ENCODE measurements at regions not wholly inside any gene's neighbourhood (a gene's known extent, or its start where the extent isn't known, plus 50 kb on each side); places are given as distances from the start of the nearest gene placed in this dataset.

- no peak for ATAC-seq
- TF ChIP-seq PPARA (CRISPR knock-in tag; IDR thresholded peaks at IDR 0.05; ENCODE audit: borderline replicate concordance), result no peak
- no peak for TF ChIP-seq SNAI2 (CRISPR knock-in tag; IDR thresholded peaks at IDR 0.05)
- no peak for TF ChIP-seq ZFP30 (CRISPR knock-in tag; IDR thresholded peaks at IDR 0.05)
- TF ChIP-seq ZNF70 (CRISPR knock-in tag; IDR thresholded peaks at IDR 0.05), result no peak
- no peak for TF ChIP-seq TOX (CRISPR knock-in tag; IDR thresholded peaks at IDR 0.05; ENCODE audit: borderline replicate concordance)
- TF ChIP-seq PATZ1 (CRISPR knock-in tag; IDR thresholded peaks at IDR 0.05; ENCODE audit: borderline replicate concordance), result no peak
- TF ChIP-seq OSR1 (CRISPR knock-in tag; IDR thresholded peaks at IDR 0.05), result no peak
- TF ChIP-seq ZC3H10 (CRISPR knock-in tag; IDR thresholded peaks at IDR 0.05), result no peak
- no peak for TF ChIP-seq ISL1 (CRISPR knock-in tag; IDR thresholded peaks at IDR 0.05)
- no peak for TF ChIP-seq CSDC2 (CRISPR knock-in tag; IDR thresholded peaks at IDR 0.05)
- no peak for TF ChIP-seq ZNF565 (CRISPR knock-in tag; conservative IDR thresholded peaks at IDR 0.05; ENCODE audit: low read depth)
- TF ChIP-seq BACH2 (CRISPR knock-in tag; IDR thresholded peaks at IDR 0.05; ENCODE audit: borderline replicate concordance), result no peak
- TF ChIP-seq ARNTL (CRISPR knock-in tag; IDR thresholded peaks at IDR 0.05; ENCODE audit: borderline replicate concordance, low read depth), result no peak
- no peak for TF ChIP-seq CSRNP3 (CRISPR knock-in tag; IDR thresholded peaks at IDR 0.05)
These were observed 104.9 kb upstream of the MGAT5 start for GRCh38 chr2:134148843-134149472.

GRCh38 chr2:134149904-134150303 is 104.0 kb upstream of the MGAT5 start:
- TF ChIP-seq ZC3H10 (CRISPR knock-in tag; IDR thresholded peaks at IDR 0.05) (no peak), RARB (CRISPR knock-in tag; IDR thresholded peaks at IDR 0.05) (no peak), ZNF70 (CRISPR knock-in tag; IDR thresholded peaks at IDR 0.05) (no peak), ZNF565 (CRISPR knock-in tag; conservative IDR thresholded peaks at IDR 0.05; ENCODE audit: low read depth) (no peak), CSRNP3 (CRISPR knock-in tag; IDR thresholded peaks at IDR 0.05) (no peak), ZFP3 (CRISPR knock-in tag; IDR thresholded peaks at IDR 0.05) (no peak), GLIS3 (CRISPR knock-in tag; IDR thresholded peaks at IDR 0.05) (no peak), TSHZ2 (CRISPR knock-in tag; IDR thresholded peaks at IDR 0.05) (no peak), PPARA (CRISPR knock-in tag; IDR thresholded peaks at IDR 0.05; ENCODE audit: borderline replicate concordance) (no peak), PATZ1 (CRISPR knock-in tag; IDR thresholded peaks at IDR 0.05; ENCODE audit: borderline replicate concordance) (no peak)
- ATAC-seq, result no peak

- no peak for ATAC-seq
- no peak for TF ChIP-seq CSRNP3 (CRISPR knock-in tag; IDR thresholded peaks at IDR 0.05)
These were observed 103.1 kb upstream of the MGAT5 start for GRCh38 chr2:134150760-134151159.

Measured in SK-N-SH treated with all-trans-retinoic acid at 6 μM for 48 hours (cell line).